ENCODE measurements at regions not wholly inside any gene's neighbourhood (a gene's known extent, or its start where the extent isn't known, plus 50 kb on each side); places are given as distances from the start of the nearest gene placed in this dataset.

- TF ChIP-seq POLR2AphosphoS5 (IDR thresholded peaks at IDR 0.05; ENCODE audit: low read depth, low read length), result no peak
- TF ChIP-seq POLR2A (IDR thresholded peaks at IDR 0.05; ENCODE audit: low read depth, low read length), result no peak
- no peak for TF ChIP-seq TAF1 (IDR thresholded peaks at IDR 0.05; ENCODE audit: borderline replicate concordance, low read depth, low read length)
Observed at GRCh38 chr5:155082401-155082800, 68.8 kb downstream of the KIF4B start.

Data from GM12892 (cell line).